ENCODE measurements at regions not wholly inside any gene's neighbourhood (a gene's known extent, or its start where the extent isn't known, plus 50 kb on each side); places are given as distances from the start of the nearest gene placed in this dataset.

DNA sequence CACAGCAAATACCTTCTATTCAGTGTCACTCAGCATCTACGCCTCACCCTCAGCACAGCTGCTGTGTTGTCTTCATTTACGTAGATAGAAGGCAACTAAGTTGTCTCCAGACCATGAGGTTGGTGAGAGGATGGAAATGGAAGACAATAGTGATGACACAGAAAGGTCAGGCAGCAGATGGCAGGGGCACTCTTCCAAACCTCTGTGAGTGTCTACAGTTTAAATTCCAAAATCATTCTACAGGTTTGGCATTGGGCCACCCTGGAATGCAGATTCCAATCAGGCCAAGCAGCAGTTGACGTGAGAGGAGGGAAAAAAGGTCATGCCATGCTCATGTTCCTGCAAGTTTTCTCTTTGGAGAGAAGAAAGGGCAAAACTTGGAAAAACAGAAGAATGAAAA, 68.7 kb upstream of the ADAMTSL1 start:
- no peak for DNase-seq

GRCh38 chr9:18410983-18411382, 63.0 kb upstream of the ADAMTSL1 start:
- DNase-seq = no peak

- no peak for DNase-seq
Measured at GRCh38 chr9:18421391-18421790, 52.6 kb upstream of the ADAMTSL1 start.

- DNase-seq = no peak
Measured at GRCh38 chr9:18422296-18423036, 51.5 kb upstream of the ADAMTSL1 start.

DNA sequence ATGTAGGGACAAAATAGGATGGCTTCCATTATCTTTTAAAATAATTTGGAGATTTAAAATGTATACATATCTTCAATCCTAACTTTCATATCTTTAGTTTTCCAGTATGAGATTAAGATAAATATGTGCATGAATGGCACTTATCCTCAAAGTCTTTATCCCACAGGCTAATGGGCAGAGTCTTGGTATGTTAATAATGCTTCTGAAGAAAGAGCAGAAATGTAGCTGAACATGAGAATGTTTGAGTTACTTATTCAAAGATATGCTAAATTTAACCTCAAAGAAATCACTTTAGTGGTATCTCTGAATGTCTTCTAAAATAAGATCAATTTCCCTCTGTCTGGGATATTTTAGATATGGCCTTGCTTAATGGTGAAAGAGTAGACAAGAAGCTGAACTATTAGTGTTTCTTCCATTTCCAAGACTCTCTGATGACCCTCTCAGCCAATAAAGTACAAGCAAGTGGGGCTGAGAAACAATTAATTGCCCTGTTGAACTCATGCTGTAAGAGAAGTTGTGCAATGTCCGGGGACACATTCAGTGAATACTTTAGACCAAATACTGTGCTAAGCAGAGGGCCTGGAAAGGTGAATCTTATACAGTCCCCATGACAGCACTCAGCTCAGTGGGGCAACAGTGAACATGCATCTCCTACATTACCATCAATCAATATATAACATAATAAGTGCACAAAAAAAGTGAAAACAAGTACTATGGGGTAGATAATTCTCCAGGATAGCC, 50.0 kb upstream of the ADAMTSL1 start:
- no peak for DNase-seq

Data from bone marrow (tissue), 2 donors.